ENCODE measurements at regions not wholly inside any gene's neighbourhood (a gene's known extent, or its start where the extent isn't known, plus 50 kb on each side); places are given as distances from the start of the nearest gene placed in this dataset.

- no peak for DNase-seq
Observed at GRCh38 chr9:106795031-106795430, 67.9 kb upstream of the ZNF462 start.

- DNase-seq = no peak
Observed at GRCh38 chr9:106796771-106797170, 66.2 kb upstream of the ZNF462 start.

- no peak for DNase-seq
Observed at GRCh38 chr9:106797299-106797698, 65.7 kb upstream of the ZNF462 start.

GRCh38 chr9:106798016-106798799, 64.8 kb upstream of the ZNF462 start:
- DNase-seq = no peak

- no peak for DNase-seq
Observed at GRCh38 chr9:106799152-106799551, 63.8 kb upstream of the ZNF462 start.

- DNase-seq = no peak
Observed at GRCh38 chr9:106800701-106801270, 62.2 kb upstream of the ZNF462 start.

- DNase-seq = no peak
Observed at GRCh38 chr9:106801816-106802215, 61.1 kb upstream of the ZNF462 start.
